HG03103 (cell line): ENCODE measurements at regions not wholly inside any gene's neighbourhood (a gene's known extent, or its start where the extent isn't known, plus 50 kb on each side); places are given as distances from the start of the nearest gene placed in this dataset.

Experiments
- ATAC-seq: cut with Tn5 transposase; IDR thresholded peaks from one replicate; pipeline ENCODE4 v1.9.1; 2021; ENCODE audit warnings: low read depth; ENCODE audit not compliant: unreplicated experiment

DNA sequence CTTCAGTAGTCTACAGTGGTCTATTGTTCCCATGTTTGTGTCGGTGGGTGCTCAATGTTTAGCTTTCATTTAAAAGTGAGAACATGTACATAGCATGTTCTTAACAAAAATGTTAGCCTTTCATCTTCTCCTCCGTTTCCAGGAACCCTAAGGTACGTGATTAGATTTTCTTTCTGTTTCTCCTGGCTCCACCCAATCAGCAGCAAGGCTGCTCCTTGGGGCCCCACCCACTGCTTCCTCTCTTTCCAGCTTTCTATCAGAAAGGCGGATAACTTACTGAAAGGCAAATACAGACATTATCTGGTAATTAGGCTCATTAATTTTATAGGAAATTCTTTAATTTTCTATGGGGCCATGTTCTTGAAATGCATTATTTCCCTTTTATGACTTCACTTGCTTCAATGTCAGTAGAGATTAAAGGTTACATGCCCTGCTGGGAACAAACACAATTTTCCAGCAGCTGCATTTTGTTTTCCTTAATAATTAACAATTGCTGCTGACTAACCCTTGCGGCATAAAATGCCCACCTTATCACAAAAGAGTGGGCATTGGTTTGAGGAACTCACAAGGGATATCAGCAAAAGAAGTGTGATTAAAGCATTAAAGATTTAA lies 324.9 kb upstream of the SNX7 start:
- no peak for ATAC-seq

GRCh38 chr1:98333936-98334335 lies 327.6 kb upstream of the SNX7 start:
- ATAC-seq: no peak

DNA sequence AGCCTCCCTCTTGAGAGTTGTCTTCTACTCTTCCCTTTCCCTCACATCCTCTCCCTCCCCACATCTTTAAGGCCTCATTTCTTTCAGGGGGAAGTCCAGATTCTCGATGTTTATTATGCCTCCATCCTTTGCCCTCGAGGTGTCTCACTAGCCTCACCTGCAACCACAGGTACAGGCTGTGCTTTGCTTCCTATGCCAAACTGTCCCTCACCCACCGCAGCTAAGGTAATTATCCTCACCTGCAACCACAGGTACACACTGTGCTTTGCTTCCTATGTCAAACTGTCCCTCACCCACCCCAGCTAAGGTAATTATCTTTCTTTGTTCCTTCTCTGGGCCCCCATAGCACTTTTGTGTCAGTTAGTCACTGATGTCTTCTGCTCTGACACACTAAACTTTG lies 328.1 kb upstream of the SNX7 start:
- no peak for ATAC-seq

DNA sequence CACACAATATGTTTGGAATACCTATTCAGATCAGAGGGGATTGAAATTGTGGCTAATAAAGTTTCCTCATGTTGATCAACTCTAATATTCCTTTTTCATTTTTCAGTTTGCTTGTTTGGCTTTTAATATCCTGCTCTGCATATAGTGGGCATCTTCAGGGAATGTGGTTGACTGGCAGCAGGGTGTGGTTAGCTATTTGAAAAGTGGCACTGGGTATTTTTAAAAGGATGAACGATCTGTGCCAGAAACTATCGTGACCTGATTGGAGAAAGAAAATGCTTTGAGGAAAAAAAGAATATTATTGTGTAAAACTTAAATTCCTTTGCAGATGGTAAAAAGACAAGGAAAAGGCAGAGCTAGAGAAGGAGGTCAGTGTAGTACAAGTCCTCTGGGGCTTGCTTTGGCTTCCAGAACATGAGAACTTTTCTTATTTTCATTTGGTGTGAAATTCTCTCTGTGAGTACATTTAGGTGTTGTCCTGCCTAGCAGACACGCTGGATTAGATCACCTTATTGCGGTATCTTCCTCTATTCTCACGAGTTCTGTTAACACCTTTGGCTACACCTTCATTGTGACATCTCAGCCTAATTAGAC lies 329.7 kb upstream of the SNX7 start:
- no peak for ATAC-seq

- no peak for ATAC-seq
Measured at GRCh38 chr1:98331243-98331642, 330.3 kb upstream of the SNX7 start.

GRCh38 chr1:98330224-98330623 lies 331.3 kb upstream of the SNX7 start:
- peak; percentile 59 for ATAC-seq

- no peak for ATAC-seq
Measured at GRCh38 chr1:98328855-98329254, 332.7 kb upstream of the SNX7 start.

- ATAC-seq: no peak
Measured at GRCh38 chr1:98327220-98327861, 334.2 kb upstream of the SNX7 start.

- ATAC-seq: no peak
Measured at GRCh38 chr1:98325646-98326440, 335.7 kb upstream of the SNX7 start.

- no peak for ATAC-seq
Measured at GRCh38 chr1:98323906-98324358, 337.6 kb upstream of the SNX7 start.

GRCh38 chr1:98323388-98323787 lies 338.1 kb upstream of the SNX7 start:
- no peak for ATAC-seq

GRCh38 chr1:98322966-98323365 lies 338.6 kb upstream of the SNX7 start:
- no peak for ATAC-seq

DNA sequence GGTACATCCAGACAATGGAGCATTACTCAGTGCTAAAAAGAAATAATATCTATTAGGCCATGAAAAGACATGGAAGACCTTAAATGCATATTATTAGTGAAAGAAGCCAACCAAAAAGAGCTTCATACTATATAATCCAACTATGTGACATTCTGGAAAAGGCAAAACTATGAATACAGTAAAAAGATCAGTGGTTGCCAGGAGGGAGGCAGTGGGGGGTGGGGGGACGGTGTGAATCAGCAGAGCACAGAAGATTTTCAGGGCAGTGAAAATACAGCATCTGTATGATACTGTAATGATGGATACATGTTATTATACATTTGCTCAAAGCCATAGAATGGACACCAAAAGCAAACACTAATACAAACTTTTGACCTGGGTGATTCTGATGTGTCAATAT lies 339.4 kb upstream of the SNX7 start:
- no peak for ATAC-seq

DNA sequence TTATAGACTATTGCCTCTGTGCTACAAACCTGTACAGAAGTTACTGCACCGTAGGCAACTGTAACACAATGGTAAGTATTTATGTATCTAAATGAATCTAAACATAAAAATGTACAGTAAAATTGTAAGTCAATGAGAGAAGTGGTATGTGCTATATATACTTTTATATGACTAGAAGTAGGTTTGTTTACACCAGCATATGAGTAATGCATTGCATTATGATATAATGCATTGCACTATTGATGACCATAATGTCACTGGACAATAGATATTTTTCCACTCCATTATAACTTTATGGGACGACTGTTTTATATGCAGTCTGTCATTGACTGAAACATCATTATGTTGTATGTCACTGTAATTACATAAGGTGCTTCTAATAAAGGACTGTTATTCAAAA lies 340.3 kb upstream of the SNX7 start:
- no peak for ATAC-seq

- ATAC-seq: no peak
Measured at GRCh38 chr1:98316286-98316905, 345.1 kb upstream of the SNX7 start.

DNA sequence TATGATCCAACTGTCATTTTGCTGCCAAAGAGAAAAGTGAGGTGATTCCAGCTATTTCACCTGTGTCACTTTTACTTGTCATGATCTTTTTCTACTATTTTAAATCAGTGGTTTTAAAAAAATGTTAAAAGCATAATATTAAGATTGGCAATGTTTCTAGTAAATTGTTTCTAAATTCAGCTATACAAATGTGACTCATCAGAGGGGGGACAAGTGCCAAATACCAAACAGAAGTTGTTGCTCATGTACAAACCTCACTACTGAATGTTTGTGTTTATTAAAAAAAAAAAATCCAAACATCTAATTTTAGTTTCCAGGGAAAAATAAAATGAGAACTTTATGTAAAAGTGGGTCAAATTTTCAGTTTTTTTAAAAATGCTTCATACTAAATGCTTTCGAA lies 346.2 kb upstream of the SNX7 start:
- no peak for ATAC-seq

GRCh38 chr1:98314601-98315000 lies 346.9 kb upstream of the SNX7 start:
- no peak for ATAC-seq

- no peak for ATAC-seq
Measured at GRCh38 chr1:98306517-98307089, 354.9 kb upstream of the SNX7 start.

DNA sequence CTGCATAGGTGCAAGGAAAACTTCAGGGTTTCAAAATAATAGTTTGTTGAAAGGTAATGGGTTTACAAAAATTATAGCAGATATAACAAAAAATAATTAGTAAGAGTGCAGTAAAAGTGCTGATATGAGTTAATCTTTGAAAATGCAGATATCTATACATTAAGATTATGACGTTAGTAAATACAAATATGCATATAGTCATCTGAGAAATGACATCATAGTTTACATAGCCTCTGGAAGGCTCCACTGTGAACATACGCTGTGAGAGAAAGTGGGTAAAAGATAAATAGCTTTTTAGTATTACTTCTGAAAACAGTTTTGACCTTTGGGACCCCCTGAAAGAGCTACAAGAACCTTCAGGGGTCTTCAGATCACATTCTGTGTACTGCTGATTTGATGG lies 356.2 kb upstream of the SNX7 start:
- ATAC-seq: no peak

DNA sequence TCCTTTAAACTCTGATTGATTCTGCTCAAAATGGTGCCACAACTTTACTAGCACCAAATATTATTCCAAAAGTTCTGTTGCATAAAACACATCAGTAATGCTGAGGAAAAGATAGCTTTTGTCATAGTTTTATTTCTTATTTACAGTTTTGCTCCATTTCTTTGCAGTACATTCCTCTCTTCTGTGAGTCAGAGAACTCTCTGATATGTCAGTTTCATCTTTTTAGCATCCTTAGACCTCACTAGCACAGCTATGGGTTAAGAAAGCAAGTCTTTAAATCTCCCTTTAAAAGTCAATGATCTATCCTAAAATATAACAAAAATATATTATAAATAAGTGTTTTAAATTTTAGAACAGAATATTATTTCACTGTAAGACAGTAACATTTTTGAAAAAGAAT lies 356.6 kb upstream of the SNX7 start:
- no peak for ATAC-seq

DNA sequence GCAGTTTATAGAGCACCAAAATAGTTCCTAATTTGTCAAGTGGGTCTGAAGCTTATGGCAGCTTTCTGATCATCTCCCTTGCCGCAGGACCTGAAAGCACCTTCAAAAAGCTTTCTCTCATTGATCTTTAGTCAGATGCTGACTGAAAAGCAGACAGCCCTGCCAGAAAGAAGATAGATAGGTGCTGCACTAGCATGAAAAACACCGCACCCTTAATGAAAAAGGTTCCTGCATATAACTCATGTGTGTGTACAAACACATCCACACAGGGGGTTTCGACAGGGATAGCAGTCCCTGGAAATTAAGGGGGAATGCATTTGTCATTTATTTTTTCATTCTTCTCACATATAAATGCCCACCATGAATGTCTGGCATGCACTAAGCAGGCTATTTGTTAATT lies 361.7 kb upstream of the SNX7 start:
- ATAC-seq: no peak
